Fibroblast of skin of left quadriceps (primary cell): ENCODE measurements at regions not wholly inside any gene's neighbourhood (a gene's known extent, or its start where the extent isn't known, plus 50 kb on each side); places are given as distances from the start of the nearest gene placed in this dataset.
"Not testable (repeated sequence)": the region's sequence is repeated elsewhere in the genome, so short reads cannot be mapped to it uniquely, and the experiment has no call there.

ENCODE experiments used
- DNase-seq, 2 experiments: peaks; one replicate each; pipeline ENCODE4 v3.0.0-alpha.2; 2013; ENCODE audit warnings: low read depth in 2 of 2

GRCh38 chr16:88227722-88228482 lies 154.9 kb upstream of the ZNF469 start:
- not testable (repeated sequence) for DNase-seq

- not testable (repeated sequence) for DNase-seq
Observed at GRCh38 chr16:88228751-88229150, 154.0 kb upstream of the ZNF469 start.

GRCh38 chr16:88229710-88230109 lies 153.0 kb upstream of the ZNF469 start:
- not testable (repeated sequence) for DNase-seq

- not testable (repeated sequence) for DNase-seq
Observed at GRCh38 chr16:88230276-88230966, 152.3 kb upstream of the ZNF469 start.

- not testable (repeated sequence) for DNase-seq
Observed at GRCh38 chr16:88230967-88231615, 151.7 kb upstream of the ZNF469 start.

GRCh38 chr16:88231839-88232238 lies 150.9 kb upstream of the ZNF469 start:
- DNase-seq = not testable (repeated sequence)

GRCh38 chr16:88232401-88233258 lies 150.1 kb upstream of the ZNF469 start:
- DNase-seq = not testable (repeated sequence)

GRCh38 chr16:88233621-88234420 lies 148.9 kb upstream of the ZNF469 start:
- not testable (repeated sequence) for DNase-seq

GRCh38 chr16:88234421-88235271 lies 148.1 kb upstream of the ZNF469 start:
- not testable (repeated sequence) for DNase-seq

GRCh38 chr16:88235691-88236090 lies 147.1 kb upstream of the ZNF469 start:
- not testable (repeated sequence) for DNase-seq

- not testable (repeated sequence) for DNase-seq
Observed at GRCh38 chr16:88236229-88236628, 146.5 kb upstream of the ZNF469 start.

- not testable (repeated sequence) for DNase-seq
Observed at GRCh38 chr16:88237314-88237713, 145.4 kb upstream of the ZNF469 start.

GRCh38 chr16:88237761-88238415 lies 144.9 kb upstream of the ZNF469 start:
- DNase-seq = not testable (repeated sequence)

- peak; percentile 90 to 91 for DNase-seq
Observed at GRCh38 chr16:88238732-88239274, 144.0 kb upstream of the ZNF469 start.

- DNase-seq = peak; percentile 23 to 25
Observed at GRCh38 chr16:88240118-88240517, 142.6 kb upstream of the ZNF469 start.

GRCh38 chr16:88240776-88241175 lies 142.0 kb upstream of the ZNF469 start:
- DNase-seq = not testable (repeated sequence)

- not testable (repeated sequence) for DNase-seq
Observed at GRCh38 chr16:88241404-88242311, 141.1 kb upstream of the ZNF469 start.
